Glomerular endothelial cell (primary cell): ENCODE measurements at regions not wholly inside any gene's neighbourhood (a gene's known extent, or its start where the extent isn't known, plus 50 kb on each side); places are given as distances from the start of the nearest gene placed in this dataset.

ENCODE experiments used
- DNase-seq: peaks from one replicate; pipeline ENCODE4 v3.0.0-alpha.2; 2011; ENCODE audit warnings: low read depth, low spot score; ENCODE audit errors: extremely low read depth

DNA sequence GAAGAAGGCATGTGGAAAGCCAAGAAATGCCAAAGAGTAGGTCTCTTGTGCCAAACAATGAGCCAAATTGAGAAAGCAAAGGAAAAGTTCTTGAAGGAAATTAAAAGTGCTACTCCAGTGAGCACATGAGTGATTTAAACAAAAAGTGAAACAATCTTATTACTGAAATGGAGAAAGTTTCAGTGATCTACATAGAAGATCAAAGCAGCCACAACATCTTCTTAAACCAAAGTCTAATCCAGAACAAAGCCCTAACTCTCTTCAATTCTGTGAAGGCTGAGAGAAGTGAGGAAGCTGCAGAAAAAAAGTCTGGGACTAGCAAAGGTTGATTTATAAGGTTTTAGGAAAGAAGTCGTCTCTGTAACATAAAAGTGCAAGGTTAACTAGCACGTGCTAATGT is 259.6 kb downstream of the FLRT2 start:
- no peak for DNase-seq

DNA sequence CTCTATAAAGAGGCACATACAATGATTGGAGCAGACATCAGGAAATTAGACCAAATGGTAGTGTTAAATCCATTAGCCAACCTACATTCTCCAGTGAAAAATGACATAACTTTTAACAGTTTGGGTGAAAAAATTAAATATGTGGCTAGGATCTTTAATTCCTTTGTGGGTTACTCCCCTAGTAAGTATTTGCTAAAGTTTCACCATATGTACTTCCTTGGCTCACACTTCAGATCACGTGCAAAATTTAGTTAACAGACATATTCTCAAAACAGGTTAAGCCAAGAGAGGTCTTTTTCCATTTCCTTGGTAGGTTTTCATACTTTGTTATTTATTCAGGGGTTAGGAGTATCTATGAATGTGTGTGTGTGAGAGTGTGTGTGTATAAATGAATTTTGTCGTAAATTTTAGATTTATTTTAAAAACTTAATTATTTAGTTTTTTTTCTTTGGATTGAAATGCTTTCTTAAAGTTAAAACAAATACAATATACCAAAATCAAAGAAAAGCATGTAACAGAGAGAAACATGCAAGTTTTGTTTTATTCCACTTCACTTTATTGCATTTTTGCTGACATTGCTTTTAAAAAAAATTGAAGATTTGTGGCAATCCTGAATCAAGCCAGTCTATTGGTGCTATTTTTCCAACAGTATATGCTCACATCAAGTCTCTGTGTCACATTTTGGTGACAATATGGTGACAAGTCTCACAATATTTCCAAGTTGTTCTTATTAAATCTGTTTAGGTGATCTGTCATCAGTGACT is 258.7 kb downstream of the FLRT2 start:
- DNase-seq = no peak

DNA sequence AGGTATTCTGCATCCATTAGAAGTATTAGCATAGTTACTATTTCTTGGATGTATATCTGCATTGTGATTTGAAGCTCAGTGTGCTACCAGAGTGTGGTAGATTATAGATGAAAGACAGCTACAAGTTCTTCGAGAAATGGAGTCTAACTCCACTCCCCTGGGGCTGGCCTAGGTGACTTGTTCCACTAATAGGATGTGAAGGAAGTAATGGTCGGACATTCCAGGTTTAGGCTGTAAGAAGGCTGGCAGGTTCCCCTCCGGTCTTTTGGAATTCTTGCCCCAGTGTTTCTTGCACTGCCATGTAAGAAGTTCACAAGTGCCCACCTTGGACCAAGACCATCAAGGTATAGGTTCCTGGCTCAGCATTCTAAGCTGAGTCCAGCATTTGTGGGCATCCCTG is 236.4 kb downstream of the FLRT2 start:
- DNase-seq = no peak

DNA sequence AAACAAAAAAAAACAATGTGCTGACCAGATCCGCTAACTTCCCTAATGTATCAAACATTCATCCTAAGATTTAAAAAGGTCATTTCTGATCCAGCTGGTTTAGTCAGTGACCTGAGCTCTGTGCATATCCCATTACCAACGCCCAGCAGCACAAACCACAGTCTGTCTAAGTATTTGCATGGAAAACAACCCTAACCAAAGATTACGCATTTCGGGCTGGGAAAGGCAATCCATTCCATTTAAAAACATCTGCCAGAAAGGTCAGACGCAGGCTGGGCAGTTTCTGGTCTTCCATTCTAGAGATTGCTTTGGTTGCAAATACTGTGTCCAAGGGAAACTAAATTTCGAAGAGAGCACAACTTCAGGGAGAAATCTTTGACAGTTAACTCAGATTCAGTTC is 234.9 kb downstream of the FLRT2 start:
- DNase-seq = no peak

DNA sequence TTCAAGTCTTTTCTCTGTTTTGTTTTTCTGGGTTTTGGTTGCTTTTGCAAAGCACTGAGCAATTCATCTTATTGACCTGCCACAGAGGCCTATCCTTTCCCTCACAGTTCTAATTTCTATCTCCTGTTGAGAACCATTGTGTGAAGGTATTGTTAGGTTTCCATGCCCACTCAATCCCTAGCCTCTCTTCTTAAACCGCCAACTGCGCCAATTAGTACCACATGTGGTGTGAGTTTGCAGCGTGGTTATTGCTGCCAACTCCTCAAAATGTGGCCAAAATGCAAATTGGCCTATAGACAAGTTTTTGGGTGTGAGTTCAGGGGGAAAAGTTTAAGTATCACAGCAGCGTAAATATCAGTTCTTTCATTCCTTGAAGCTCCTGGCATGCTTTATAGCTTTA is 232.6 kb downstream of the FLRT2 start:
- DNase-seq = no peak

DNA sequence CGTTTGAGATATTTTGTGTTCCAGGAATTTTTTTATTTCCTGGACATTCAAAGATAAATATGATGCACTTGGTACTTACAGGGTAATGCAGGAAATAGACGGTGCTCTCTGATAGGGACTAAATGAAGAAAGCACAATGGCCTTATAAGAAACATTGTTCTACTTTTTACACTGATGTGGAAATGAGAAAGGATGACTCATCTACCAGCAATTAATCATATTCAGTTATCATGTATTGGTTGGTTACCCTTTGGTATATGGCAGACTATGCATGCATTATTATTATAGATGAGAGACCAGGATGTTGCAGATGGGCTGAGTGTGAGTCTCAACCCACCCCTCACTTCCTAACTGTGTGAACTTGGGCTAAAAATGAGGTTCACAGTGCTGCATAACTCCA is 222.2 kb downstream of the FLRT2 start:
- DNase-seq = no peak

DNA sequence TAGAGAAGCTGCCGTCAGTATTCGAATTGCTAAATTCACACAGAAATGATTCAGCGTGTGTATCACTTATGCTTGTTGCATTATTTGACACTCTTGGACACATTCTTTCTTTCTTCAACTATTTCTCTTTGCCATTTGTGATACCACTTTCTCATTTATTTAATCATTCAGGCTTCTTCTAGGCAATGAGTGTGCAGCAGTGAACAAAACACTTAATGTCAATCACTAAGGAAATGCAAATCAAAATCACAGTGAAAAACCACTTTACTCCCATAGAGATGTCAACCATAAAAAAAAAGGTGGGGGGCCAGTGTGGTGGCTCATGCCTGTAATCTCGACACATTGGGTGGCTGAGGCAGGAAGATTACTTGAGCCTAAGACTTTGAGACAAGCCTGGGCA is 214.6 kb downstream of the FLRT2 start:
- no peak for DNase-seq

DNA sequence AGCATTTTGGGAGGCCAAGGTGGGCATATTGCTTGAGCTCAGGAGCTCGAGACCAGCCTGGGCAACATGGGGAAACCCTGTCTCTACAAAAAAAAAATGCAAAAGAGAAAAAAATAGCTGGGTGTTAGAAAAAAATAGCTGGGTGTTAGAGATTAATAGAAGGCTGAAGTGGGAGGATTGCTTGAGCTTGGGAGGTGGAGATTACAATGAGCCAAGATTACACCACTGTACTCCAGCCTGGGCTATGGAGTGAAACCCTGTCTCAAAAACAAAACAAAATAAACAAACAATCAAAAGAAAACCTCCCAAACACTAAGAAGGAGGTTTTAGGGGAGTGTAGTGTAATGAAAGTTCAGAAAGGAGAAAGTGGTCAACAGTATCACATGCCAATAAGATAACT is 202.1 kb downstream of the FLRT2 start:
- DNase-seq = no peak

DNA sequence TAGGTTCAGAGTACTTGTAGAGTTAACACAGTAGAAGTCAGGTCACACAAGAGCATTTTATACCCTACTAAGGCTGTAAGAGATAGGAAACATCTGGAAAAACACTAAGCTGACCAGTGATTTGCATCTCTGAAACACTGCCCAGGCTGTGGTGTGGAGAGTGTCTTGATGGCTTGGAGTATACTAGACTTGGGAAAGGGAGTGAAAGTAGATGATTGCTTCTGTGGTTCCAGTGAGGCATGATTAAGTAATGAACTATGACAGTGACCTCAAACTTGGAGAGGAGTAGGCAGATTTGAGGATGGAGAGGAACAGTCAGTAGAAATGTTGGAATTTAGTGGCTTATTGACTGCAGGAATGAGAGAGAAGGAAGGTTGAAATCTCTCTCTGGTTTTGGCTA is 201.2 kb downstream of the FLRT2 start:
- DNase-seq = no peak

DNA sequence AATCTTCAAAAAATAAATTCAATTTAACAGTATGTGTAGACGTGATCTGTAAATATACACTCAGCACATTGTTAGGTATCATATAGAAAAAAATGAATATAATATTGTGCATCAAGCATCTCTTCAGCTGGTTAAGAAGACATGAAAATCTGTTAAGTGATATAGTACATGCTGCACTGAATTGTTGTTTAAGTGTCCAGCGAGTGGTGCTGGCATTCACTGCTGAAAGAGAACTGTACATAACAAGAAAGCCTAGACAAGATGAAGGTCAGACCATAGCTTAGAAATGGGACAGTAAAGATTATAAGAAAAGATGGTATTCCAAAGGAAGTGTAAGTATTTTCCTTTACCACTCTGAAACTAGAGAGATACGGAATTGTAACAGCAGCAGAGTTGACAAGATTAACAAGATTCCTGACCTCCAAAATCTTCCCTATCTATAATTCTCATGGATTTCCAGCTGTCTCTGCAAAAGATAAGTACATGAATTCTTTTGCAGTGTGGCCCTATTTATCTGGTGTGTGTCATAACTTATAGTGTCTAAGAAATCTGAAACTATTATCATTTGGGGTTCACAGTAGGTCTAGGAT is 198.6 kb downstream of the FLRT2 start:
- no peak for DNase-seq

DNA sequence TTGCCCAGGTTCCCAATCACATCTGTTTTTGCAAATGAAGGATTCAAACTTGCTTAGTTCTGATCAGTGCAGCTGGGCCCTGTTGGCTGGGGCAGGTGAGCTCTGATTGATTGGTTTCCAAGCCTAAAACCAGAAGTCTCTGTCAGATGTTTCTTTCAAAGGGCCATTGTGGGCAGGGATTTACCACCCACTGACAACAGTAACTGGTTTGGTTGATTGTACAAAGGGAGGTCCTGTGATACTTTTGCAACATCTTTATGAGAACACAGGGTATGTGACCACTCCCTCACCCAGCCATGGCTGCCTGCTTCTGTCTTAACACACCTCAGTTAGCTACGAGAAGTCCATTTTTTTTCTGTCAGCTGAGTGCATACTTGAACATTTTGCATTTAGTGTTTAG is 184.1 kb downstream of the FLRT2 start:
- DNase-seq = no peak

DNA sequence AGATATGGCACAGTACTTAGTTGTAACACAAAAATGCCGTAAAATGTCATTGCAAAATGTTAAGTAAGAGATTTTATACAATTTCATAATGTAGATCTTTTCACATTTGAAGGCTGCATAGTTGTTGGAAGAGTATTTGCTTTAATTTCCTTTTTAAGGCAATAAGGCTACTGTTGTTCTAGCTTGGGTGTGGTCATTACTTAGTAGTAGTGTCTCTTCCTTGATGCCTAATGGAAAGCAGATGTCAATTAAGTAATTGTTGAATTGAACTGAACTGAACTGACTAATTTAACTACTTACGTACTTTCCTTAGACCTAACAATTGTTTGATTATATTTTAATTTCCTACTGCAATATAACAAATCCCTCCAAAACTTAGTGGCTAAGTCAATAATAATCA is 181.7 kb downstream of the FLRT2 start:
- no peak for DNase-seq
